ENCODE measurements at regions not wholly inside any gene's neighbourhood (a gene's known extent, or its start where the extent isn't known, plus 50 kb on each side); places are given as distances from the start of the nearest gene placed in this dataset.

DNA sequence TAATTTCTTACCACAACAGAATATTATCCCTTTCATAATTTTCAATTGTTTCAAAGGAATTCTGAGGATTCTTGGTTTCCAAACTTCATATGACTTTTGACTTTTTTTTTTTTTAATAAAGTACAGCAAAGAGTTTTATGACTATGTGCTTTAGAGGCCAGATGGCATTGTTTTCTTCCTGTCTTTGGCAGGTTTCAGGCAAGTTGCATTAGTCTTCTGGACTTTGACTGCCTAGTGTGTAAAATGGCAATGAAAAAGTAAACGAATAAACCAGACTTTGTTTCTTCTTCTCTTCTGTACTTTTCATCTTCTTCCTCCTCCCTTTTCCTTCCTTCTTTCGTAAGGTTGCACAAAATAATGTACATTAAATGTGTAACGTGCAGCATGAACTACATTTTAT lies 172.6 kb upstream of the RBFOX1 start:
- no peaks in the 10 kb centered on the region for H3K27me3 ChIP-seq
- no peaks in the 10 kb centered on the region for H3K9me3 ChIP-seq
- no peak overlapping the region for H3K27ac ChIP-seq
- TF ChIP-seq CTCF (IDR thresholded peaks at IDR 0.05), result no peak
- TF ChIP-seq POLR2A (IDR thresholded peaks at IDR 0.05), result no peak
- TF ChIP-seq POLR2AphosphoS5 (IDR thresholded peaks at IDR 0.05; ENCODE audit: insufficient read depth in 1 of 2, low read depth in 1 of 2), result no peak
- no peak for DNase-seq (ENCODE audit: extremely low spot score in 2 of 2)
- no peak overlapping the region for H3K4me3 ChIP-seq
- intact Hi-C loops (cut with DNase I), result no loop called here
- H3K4me1 ChIP-seq, result no peaks in the 10 kb centered on the region
- no peaks in the 10 kb centered on the region for H3K36me3 ChIP-seq

- intact Hi-C loops (cut with DNase I), result no loop called here
- Histone ChIP-seq H3K27ac (no peak overlapping the region), H3K27me3 (no peaks in the 10 kb centered on the region), H3K36me3 (no peaks in the 10 kb centered on the region), H3K4me1 (no peaks in the 10 kb centered on the region), H3K4me3 (no peak overlapping the region), H3K9me3 (no peaks in the 10 kb centered on the region)
- TF ChIP-seq CTCF (IDR thresholded peaks at IDR 0.05) (no peak), POLR2AphosphoS5 (IDR thresholded peaks at IDR 0.05; ENCODE audit: insufficient read depth in 1 of 2, low read depth in 1 of 2) (no peak), POLR2A (IDR thresholded peaks at IDR 0.05) (no peak)
- DNase-seq (ENCODE audit: extremely low spot score in 2 of 2), result no peak
Measured at GRCh38 chr16:7158481-7158880, 174.2 kb upstream of the RBFOX1 start.

- H3K27ac ChIP-seq, result no peak overlapping the region
Measured at GRCh38 chr16:7150230-7150629, 182.4 kb upstream of the RBFOX1 start.

DNA sequence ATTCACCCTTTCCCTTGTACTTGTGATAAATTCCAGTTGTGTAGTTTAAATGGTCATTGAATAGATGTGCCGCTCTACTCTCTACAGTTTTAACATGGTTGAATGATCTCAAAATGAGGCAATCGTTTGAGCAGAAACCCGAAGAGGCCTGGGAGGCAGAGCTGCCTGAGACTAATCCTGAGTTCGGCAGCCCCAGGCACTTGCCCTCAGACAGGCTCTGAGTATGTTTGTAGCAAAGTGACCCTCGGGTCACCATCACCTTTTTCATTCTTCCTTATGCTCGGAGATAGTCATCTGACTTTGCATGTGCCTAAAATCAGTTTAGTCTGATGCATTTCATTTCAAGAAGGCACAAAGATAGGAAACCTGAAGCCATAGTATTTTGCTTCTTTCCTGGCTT lies 184.0 kb upstream of the RBFOX1 start:
- DNase-seq (ENCODE audit: extremely low spot score in 2 of 2), result no peak
- Histone ChIP-seq H3K36me3 (no peaks in the 10 kb centered on the region), H3K27me3 (no peaks in the 10 kb centered on the region), H3K4me1 (no peaks in the 10 kb centered on the region), H3K27ac (no peak overlapping the region), H3K9me3 (no peaks in the 10 kb centered on the region), H3K4me3 (no peak overlapping the region)
- intact Hi-C loops (cut with DNase I), result no loop called here
- TF ChIP-seq POLR2AphosphoS5 (IDR thresholded peaks at IDR 0.05; ENCODE audit: insufficient read depth in 1 of 2, low read depth in 1 of 2) (no peak), POLR2A (IDR thresholded peaks at IDR 0.05) (no peak), CTCF (IDR thresholded peaks at IDR 0.05) (no peak)

More at GRCh38 chr16:7150230-7150629, 182.4 kb upstream of the RBFOX1 start:
- TF ChIP-seq CTCF (IDR thresholded peaks at IDR 0.05) (no peak), POLR2A (IDR thresholded peaks at IDR 0.05) (no peak), POLR2AphosphoS5 (IDR thresholded peaks at IDR 0.05; ENCODE audit: insufficient read depth in 1 of 2, low read depth in 1 of 2) (no peak)
- no peaks in the 10 kb centered on the region for H3K9me3 ChIP-seq
- H3K4me3 ChIP-seq, result no peak overlapping the region
- no peaks in the 10 kb centered on the region for H3K27me3 ChIP-seq
- intact Hi-C loops (cut with DNase I), result no loop called here
- no peaks in the 10 kb centered on the region for H3K4me1 ChIP-seq
- H3K36me3 ChIP-seq, result no peaks in the 10 kb centered on the region
- DNase-seq (ENCODE audit: extremely low spot score in 2 of 2), result no peak

DNA sequence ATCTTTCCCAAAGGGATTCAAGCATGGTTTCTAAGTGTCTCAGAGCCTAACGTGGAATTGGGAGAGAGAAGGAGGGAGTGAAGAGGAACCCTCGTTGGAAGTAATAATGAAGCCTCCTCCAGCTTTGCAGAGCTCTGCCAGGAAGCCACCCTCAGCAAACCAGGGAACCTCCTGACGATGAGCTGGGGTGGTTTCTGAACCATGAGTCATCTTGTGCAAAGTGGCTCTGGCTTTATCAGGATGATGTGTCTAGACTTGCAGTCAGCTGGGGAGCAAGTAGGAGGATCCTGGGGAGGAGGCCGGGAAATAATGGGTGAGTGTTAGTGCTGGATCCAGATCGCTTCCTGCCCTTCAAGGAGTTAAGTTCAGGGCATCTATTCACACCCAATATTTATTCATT lies 191.7 kb upstream of the RBFOX1 start:
- Histone ChIP-seq H3K9me3 (no peaks in the 10 kb centered on the region), H3K27me3 (no peaks in the 10 kb centered on the region), H3K36me3 (no peaks in the 10 kb centered on the region), H3K27ac (no peak overlapping the region), H3K4me3 (no peak overlapping the region), H3K4me1 (no peaks in the 10 kb centered on the region)
- intact Hi-C loops (cut with DNase I), result no loop called here
- DNase-seq (ENCODE audit: extremely low spot score in 2 of 2), result no peak
- TF ChIP-seq CTCF (IDR thresholded peaks at IDR 0.05) (no peak), POLR2A (IDR thresholded peaks at IDR 0.05) (no peak), POLR2AphosphoS5 (IDR thresholded peaks at IDR 0.05; ENCODE audit: insufficient read depth in 1 of 2, low read depth in 1 of 2) (no peak)

Data from vagina (tissue), 2 donors.